ENCODE measurements at regions not wholly inside any gene's neighbourhood (a gene's known extent, or its start where the extent isn't known, plus 50 kb on each side); places are given as distances from the start of the nearest gene placed in this dataset.

DNA sequence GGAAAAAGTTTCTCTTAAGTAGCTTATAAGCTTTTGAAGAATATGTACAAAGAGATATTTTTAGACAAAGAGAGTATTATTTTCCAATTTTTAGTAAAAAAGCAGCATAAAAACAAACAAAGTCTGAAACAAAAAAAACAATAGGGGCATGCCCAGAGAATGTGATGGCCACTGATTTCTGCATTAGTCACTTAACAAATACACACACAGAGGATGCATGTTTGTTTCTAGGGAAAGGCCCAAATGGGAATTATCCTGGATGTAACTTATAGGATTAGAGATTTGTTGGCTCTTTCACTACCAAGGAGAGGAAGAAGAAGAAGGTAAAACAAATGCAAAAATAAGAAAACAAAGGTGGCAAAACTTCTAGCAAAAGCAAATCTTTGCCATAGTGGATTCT, 95.9 kb upstream of the SCOC start:
- DNase-seq: no peak

- no peak for DNase-seq
These were observed 101.9 kb upstream of the SCOC start for GRCh38 chr4:140271553-140271952.

DNA sequence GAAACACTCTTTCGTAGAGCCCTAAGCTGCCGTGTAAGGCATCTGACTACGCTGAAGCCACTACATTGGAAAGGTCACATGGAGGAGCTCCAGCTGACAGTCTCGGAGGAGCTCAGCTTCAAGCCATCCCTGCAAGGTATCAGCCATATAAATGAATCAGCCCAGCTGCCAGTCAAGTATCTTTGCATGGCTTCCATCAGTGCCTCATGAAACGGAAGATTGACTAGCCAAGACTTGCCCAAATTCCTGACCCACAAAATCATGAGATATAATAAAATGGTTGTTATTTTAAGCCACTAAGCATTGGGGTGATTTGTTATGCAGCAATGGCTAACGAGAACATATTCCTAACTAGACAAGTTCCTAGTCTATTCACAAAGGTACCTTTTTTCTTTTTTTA, 104.1 kb upstream of the SCOC start:
- DNase-seq: no peak

GRCh38 chr4:140268186-140268841, 105.1 kb upstream of the SCOC start:
- DNase-seq: no peak

DNA sequence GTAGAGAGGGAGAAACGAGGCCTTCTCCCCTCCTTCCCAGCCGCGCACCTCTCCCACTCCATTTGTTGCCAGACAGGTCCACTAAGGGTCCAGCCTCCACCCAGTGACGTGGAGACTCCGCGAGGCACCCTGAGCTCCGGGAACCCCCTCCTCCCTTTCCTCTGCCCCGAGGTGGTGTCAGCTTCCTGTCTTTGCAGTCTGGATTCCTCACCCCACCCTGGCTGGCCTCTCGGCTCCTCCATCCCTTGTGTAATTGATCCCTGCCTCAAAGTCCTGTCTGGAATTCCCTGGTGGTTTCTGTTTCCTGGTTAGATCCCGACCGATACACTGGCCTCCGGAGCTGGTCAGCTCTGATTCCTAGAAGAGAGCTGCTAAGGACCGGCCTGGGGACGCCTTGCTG, 105.9 kb upstream of the SCOC start:
- peak; percentile 99 for DNase-seq

GRCh38 chr4:140266958-140267568, 106.4 kb upstream of the SCOC start:
- DNase-seq: peak; percentile 88

DNA sequence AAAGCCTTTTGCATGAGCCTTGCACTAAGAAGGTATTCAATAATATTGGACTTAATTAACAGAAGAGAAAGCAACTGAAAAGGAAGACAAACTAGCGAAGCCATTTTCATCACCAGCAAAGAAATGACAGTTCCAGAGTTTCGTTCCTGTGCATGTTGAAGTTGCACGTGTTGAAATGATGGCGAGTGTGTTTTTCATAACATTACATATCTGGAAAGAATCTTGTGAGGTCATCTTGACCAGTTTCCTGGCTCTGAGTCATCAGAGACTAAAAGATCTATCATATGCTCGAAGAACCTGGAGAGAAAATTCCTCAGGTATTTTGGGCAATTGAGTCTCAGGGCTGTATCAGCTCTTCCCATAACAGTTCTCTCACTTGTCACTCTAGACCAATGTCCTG, 106.2 kb upstream of the MAML3 start:
- DNase-seq: no peak

DNA sequence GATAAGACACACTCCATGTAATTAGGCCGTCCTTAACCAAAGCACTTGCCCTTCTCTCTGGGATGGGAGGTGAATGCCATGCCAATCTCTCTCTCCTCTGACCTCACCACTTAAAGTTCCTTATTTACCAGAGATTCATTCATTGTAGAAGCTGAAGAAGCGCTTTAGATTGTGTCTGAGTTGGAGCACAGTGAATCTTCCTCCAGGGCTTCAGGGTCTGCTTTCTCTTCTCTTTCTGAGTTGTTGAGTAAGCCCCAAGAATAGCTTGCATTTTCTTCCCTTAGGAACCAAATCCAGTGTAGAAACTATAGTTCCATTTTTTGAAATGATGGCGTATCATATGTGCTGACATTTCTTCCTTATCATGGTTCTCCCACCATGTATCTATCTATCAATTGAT, 104.5 kb upstream of the MAML3 start:
- DNase-seq: no peak

- peak; percentile 72 for DNase-seq
These were observed 103.7 kb upstream of the MAML3 start for GRCh38 chr4:140257461-140258305.

DNA sequence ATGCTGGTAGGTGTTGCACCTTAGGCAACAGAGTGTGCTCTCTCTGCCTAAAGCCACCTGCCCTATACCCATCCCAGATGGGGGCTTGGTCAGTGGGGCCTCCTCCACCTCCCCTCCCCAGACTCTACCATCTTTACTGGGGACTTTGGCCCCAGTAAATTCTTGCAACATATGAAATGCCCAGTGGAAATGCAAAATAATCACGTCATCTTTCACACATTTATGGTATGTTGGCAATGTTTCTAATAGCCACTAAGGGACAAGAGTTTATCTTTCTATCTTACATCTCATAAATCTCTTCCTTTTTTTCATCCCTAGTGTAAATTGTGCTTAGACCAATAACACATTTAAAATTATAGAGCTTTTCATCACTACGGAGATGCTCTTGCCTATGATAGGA, 103.0 kb upstream of the MAML3 start:
- DNase-seq: no peak

GRCh38 chr4:140256335-140256734, 102.4 kb upstream of the MAML3 start:
- peak; percentile 74 for DNase-seq

DNA sequence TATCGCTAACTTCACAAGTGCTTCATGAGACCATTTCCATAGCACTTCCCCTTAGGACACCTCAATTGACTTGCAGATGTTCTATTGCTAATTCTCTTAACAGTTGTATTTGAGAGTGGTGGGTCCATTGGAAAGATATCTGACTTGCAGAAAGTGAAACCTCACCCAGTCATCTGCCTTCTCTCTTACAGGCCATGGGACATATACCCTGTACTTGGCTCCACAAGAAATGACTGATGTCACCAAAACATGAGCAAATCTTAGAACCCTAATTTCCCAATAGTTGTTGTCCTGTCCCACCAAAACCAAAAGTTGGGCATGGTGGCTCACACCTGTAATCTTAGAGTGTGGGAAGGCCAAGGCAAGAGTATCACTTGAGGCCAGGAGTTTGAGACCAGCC, 101.9 kb upstream of the MAML3 start:
- DNase-seq: no peak

GRCh38 chr4:140255467-140255866, 101.5 kb upstream of the MAML3 start:
- no peak for DNase-seq

DNA sequence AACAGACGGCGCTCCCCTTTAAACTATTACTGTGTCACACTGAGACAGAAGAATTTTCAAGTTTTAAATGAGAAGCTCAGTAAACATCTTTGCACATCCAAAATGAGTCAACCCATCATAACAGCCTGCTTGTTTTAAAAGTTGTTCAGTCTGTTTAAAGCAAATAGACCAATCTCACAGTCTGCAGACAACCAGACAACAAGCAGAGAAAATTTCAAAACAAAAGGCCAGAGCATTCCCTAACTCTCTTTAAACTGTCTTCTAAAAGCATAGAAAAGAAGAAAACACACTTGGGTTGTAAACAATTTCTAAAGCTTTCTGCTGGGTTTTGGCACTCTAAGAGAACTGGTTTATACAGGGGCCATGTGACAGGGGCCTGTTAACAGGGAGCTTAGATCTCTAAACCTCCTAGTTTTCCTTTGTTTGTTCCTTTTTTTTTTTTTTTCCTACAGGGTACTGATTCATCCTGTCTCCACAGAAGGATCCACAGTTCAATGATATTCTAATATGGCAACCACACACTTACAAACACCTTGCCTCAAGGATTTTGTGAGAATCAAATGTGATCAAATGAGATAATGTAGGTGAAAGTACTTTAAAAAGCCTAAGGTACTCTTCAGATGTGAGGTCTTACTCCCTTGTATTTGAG, 100.8 kb upstream of the MAML3 start:
- DNase-seq: no peak

DNA sequence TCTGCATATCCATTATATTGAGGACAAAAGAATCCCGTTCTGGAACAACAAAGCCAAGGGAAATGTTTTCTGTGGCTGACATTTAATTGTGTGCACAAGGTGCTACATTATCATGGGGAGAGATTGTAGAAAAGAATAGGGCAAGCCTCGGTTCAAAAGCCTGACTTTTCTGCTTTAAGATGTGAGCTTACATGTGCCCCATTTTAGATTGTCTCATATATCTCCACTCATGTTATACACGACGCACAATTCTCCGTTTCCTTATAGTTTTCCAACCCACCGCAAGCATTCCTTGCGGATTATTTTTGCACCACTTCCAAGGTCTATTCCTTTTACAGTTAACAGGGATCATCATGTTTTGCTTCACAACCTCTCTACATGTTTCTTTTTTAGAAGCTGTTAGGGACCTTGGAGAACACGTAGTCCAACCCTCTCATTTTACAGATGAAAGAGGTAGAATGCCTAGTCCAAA, 99.6 kb upstream of the MAML3 start:
- no peak for DNase-seq

DNA sequence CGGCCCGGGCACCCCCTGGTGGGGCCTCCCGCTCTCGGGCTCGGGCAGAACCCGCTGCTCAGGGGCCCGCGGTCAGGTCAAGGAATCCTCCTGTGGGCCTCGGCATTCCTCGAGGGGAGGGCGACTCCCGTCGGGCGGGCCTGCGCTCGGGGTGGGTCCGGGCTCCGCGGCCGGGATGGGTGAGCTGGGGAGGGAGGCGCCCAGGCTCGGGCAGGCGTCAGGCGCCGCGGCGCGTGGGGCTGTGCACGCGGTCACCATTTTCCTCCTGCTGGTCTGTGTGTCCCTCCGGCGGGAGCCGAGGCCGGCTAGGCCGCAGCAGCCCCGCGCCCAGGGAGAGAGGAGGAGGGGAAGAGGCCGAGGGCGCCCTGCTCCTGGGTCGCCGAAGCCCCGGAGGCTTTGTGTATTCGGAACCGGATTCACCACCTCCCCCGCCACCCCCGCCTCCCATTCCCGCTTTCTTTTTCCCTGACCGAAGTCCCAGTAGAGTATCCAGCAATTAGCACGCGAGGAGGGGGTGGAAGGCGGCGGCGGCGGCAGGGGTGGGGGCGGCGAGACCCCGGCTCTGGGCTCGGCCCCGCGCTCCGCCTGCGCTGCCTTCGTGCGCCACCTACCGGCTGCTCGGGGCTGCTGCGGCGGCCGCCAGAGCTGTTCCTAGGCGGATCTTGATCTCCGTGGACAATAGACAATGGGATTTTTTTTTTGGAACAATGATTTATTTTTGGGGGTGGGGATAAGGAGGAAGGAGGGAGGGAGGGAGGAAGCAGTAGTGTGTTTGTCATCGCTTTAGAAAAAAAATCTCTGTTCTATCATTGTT, 99.0 kb upstream of the MAML3 start:
- peak; percentile 91 for DNase-seq

DNA sequence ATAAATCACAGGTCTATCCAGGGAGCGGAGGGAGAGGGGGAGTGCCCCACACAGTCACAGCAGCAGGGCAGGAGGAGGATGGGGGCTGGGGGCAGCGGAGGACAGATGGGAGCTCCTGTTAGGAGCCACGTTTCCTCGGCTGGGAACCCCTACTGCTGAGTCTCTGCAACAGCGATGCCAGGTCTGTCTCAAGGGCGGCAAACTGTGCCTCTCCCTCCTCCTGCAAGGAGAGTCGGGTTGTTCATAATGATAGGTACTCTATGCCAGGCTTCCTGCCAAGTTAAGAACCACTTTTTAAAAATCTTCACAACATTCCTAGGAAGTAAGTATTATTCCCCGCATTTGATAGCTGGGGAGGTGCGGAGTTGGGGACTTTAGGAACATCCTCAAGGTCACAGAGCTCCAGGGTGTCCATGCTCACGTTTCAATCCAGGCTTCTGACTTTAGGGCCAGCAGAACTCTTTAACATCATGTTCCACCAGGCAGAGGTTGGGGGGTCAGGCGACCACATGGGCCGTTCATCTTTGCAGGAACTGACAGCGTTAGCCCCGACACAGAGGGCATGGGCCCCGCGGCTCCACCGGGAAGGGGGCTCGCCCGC, 98.3 kb upstream of the MAML3 start:
- peak; percentile 69 for DNase-seq

DNA sequence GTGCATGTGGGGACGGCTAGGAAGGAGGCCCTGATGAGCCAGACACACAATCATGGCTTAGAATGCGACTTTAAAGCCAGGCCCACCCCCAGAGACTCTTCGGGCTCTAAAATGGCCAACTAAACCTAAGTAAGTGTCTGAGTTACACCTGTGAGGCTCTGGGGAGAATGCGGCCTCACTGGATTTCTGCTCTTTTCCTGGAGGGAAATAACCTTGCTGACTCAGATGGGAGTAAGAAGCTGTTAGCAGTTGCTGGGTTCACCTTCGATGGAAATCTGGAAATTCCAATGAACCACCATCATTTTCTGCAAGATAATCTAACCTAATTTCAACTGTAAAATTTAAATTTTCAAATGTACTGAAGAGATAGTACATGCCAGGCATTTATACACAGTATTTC, 97.6 kb upstream of the MAML3 start:
- DNase-seq: peak; percentile 77

DNA sequence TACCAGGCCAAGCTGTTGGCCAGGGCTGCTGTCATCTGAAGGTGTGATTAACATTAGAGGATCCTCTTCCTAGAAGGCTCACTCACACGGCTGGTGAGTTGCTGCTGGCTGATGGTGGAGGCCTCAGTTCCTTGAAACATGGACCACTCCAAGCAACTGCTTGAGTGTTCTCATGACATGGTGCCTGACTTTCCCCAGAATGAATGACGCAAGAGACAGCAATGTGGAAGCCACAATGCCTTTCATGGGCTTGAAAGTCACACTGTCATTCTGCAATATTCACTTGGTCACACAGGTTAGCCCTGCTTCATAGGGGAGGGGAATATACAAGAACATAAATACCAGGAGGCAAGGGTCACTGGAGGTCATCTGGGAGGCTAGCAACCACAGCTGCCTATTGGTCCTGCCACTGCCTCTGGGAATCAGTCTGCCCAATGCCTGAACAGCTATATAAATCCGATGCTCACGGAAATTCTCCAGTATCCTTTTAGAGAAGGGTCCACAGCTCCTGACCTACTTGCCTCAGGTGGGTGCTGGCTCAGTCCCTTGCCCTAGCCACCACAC, 97.1 kb upstream of the MAML3 start:
- peak; percentile 62 for DNase-seq

DNA sequence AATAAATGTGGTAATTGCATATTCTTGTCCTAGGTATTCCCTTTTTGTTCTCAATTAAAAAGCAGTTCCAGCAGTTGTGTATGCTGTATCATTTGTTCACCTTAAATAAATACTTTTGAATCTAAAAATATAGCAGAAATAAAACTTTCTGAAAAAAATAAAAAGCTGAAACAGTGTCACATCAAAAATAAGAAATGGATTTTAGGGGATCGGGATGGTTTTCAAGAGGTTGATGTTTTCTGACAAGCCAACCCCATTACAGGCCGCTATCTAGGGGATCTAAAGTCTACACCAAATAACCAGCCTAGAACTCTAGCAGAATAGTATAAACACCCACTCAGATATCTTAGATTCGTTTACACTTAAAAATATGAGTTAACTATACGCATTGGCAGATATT, 95.4 kb upstream of the MAML3 start:
- DNase-seq: no peak

DNA sequence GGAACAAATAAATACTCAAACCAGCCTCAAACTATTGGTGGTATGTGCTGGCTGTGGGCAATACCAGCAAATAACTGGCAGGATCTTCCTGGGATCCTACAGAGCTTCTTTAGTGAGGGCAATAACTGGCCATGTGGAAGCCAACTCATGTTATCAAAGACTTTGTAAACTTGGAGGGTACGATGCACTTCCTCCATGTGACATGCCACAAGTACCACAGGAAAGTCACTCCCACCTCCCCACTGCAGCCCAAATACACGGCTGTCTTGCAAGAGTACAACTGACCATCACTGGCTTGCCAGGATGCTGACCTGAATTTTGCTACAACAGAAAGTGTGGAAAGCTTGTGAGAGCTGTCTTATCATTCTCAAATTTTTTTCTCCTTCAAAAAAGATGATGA, 93.3 kb upstream of the MAML3 start:
- DNase-seq: no peak

DNA sequence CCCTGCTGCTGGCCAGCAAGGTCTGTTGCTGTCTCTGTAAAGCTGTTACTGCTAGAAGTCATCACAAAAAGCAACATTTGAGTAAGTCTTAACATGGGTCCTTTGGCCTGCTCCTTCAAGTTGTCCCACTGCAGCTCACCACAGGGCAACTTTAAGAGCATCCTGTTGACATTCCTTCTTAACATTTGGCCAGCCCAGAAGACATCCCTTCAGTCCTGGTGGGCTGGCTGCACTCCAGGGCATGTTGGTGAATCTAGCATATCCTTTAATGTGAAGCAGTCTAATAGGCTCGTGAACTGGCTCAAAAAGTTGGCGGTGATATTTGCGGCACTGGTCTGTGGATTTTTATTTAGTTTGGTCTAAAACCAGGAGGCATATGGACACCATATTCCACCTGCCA, 92.2 kb upstream of the MAML3 start:
- DNase-seq: no peak

Measured in islet precursor cell (in vitro differentiated cells).